ENCODE measurements at regions not wholly inside any gene's neighbourhood (a gene's known extent, or its start where the extent isn't known, plus 50 kb on each side); places are given as distances from the start of the nearest gene placed in this dataset.
A peak's percentile ranks its signal among the peaks of the same experiment; 100 is the strongest.
"Not testable (repeated sequence)": the region's sequence is repeated elsewhere in the genome, so short reads cannot be mapped to it uniquely, and the experiment has no call there.

GRCh38 chr4:117700111-117700892 is 334.0 kb upstream of the NDST3 start:
- no peak for DNase-seq

GRCh38 chr4:117702353-117702752 is 331.9 kb upstream of the NDST3 start:
- no peak for DNase-seq

GRCh38 chr4:117704721-117705120 is 329.6 kb upstream of the NDST3 start:
- DNase-seq: no peak

DNA sequence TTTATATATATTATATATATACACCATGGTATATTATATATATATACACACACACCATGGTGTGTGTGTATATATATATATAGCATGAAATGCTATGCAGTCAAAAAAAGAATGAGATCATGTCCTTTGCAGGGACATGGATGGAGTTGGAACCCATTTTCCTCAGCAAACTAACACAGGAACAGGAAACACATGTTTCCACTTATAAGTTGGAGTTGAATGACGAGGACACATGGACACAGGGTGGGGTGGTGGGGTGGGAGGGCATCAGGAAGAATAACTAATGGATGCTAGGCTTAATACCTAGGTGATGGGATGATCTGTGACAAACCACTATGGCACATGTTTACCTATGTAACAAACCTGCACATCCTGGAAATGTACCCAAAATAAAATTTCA is 293.6 kb upstream of the NDST3 start:
- DNase-seq: no peak

- not testable (repeated sequence) for DNase-seq
Observed at GRCh38 chr4:117745379-117745778, 288.9 kb upstream of the NDST3 start.

- no peak for DNase-seq
Observed at GRCh38 chr4:117755438-117755837, 278.8 kb upstream of the NDST3 start.

GRCh38 chr4:117768610-117769009 is 265.7 kb upstream of the NDST3 start:
- no peak for DNase-seq

DNA sequence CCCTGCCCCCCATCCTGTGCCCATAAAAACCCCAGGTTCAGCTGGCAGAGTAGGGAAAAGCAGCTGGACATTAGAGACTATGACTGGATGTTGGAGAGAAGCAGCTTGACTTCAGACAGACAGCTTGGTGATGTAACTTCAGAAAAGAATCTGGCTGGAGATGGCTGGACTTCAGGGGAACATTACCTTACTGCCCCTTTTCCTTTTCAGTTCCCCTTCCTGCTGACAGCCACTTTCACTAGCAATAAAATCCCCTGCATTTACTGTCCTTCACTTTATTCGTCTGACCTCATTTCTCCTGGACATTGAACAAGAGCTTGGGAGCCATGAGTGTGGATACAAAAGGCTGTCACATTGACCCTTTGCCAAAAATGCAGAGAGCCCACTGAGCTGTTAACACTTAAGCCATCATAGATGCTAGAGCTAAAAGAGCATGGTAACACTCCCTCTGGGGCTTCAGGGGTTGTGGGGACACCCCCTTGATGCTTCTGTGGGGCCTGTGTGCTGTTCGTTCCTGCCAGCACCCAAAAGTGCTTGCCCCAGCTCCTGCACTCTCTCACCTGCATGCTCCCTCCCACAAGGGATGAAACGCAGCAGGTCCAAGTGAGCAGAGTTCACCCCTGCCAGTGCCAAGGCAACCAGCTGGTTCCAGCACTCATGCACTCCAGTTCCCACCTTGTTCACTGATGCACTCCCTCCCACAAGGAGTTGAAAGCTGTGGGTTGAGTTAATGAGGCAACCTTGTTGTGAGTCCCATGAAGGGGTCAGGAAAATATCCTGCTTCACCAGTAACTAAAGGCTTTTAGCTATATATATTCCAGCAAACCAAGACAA is 263.8 kb upstream of the NDST3 start:
- no peak for DNase-seq

GRCh38 chr4:117771647-117772337 is 262.5 kb upstream of the NDST3 start:
- DNase-seq: no peak

DNA sequence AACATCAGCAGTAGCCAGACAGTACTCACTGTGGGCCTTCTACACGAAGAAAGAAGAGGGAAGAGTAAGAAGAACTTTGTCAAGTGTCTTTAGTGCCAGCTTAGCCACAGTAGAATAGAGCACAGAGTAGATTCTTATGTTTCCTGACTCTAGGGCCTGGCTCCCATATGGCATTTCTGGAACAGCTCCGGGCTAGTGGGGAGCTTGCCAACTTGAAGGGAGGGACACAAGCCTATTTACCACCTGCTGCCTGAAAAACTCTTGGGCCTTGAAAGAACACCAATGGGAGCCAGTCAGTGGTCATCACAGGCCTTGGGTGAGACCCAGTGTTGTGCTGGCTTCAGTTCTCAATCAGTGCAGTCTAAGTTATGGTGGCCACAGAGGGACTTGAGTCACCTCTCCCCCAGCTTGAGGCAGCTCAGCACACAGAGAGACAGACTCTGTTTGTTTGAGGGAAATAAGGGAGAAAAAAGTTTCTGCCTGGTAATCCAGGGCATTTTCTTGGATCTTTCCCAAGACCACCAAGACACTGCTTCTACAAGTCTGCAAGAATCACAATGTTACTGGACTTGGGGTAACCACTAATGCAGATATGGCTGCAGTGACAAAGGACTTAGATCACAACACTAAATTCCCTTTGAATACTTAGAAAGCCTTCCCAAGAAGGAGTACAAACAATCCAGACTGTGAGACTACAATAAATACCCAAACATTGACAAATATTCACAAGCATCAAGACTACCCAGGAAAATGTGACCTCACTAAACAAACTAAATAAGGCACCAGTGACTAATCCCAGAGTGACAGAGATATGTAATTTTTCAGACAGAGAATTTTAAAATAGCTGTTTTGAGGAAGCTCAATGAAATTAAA is 261.0 kb upstream of the NDST3 start:
- DNase-seq: no peak

DNA sequence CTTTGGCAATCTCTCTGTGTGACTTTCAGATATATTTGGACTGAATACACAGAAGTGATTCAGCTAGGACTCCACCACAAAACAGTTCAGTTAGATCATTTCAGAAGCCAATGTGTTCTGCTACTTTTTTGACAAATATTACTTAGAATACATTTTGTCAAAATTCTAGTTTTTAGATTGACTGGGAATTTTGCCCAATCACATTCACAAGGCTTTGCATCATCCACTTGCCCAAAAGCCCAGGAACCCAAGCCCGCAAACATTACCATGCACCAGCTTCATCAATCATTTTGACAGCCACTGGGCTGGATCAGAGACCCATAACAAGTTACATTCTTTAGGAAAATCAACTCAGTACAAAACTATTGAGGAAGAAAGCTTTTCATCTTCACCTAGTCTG is 256.6 kb upstream of the NDST3 start:
- DNase-seq: no peak

GRCh38 chr4:117783716-117784115 is 250.6 kb upstream of the NDST3 start:
- DNase-seq: no peak

GRCh38 chr4:117784266-117784665 is 250.0 kb upstream of the NDST3 start:
- no peak for DNase-seq

GRCh38 chr4:117786566-117786965 is 247.7 kb upstream of the NDST3 start:
- no peak for DNase-seq

GRCh38 chr4:117793845-117794480 is 240.3 kb upstream of the NDST3 start:
- no peak for DNase-seq

GRCh38 chr4:117796677-117797076 is 237.6 kb upstream of the NDST3 start:
- DNase-seq: peak; percentile 60

DNA sequence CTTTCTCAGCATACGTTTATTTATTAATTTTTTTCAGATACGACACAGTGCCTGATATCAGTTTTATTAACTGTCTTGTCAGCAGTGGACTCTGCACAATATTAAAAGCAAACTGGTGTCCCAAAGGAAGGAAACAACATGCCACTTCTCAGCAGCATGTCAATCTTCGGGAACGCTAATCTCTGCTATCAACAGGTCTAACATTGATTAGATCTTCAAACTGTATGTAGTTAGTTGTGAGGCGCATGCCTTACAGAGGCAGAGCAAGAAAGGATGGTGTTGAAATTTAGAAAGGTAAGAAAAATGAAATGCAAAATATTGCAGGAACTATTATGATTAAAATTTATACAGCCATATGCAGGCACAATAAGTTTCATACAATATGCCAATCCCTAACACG is 233.7 kb upstream of the NDST3 start:
- DNase-seq: no peak

DNA sequence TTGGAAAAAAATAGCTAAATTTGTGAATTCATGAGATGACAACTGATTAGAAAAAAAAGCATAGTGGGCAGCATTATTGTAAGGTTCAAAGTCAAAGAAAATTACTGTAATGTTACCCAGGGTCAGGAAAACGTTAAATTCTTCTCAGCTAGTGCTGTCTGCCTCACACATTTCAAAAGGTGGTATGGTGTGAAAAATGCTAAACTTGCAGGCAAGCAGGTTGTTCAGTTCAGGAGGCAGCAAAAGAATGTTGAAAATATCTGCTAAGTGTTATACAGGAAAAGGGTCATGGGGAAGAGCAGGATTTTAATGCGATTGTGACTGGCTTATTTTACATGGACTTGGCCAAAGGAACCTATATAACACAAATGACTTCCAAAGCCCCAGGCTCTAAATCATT is 232.5 kb upstream of the NDST3 start:
- DNase-seq: no peak

- DNase-seq: no peak
Observed at GRCh38 chr4:117811731-117812130, 222.6 kb upstream of the NDST3 start.

DNA sequence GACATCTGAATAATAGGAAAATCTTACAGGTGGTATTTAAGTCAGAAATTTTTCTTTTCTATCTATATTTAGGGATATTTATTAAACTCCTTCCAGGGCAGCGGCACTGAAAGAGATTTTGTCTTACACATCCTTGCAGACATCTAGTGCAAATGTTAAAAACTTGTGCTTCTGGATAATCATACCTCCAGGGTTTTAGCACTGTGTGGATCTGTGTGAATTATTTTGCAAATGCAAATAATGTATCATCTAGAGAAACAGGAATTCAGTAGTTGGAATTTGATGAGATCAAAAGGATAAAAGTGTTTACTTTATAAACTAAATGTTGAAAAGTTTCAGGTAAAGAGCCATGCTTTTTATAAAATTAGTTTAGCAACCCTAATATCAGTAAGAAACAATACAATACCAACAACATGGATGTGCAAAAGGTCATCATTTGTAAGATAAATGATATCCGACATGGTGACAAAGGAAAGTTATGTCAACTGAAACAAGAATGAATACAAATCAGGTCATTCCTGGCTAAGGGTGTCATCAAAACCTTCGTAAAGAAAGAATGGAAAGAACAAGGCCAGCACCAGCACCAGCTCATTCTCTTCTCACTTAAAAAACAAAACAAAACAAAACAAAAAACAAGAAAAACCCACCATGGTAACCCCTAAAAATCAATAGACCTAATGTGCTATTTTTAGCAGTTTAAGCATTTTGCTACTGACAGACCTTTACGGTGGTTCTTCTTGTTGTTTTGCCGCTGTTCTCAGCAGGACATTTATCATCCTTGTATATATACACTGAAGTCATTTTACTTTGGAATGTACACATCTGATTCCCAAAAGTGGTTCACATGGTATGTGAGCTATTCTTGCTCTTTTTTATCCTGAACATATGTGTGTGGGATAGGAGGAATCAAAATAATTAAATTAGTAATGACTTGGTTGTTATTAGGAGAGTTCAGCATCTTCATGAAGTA is 219.7 kb upstream of the NDST3 start:
- no peak for DNase-seq

GRCh38 chr4:117817301-117817700 is 217.0 kb upstream of the NDST3 start:
- no peak for DNase-seq

Measured in COR-L47 (cell line).